NOMO-1 (cell line): ENCODE measurements at regions not wholly inside any gene's neighbourhood (a gene's known extent, or its start where the extent isn't known, plus 50 kb on each side); places are given as distances from the start of the nearest gene placed in this dataset.
A peak's percentile ranks its signal among the peaks of the same experiment; 100 is the strongest.

ENCODE experiments used
- DNase-seq, 2 experiments: peaks; one replicate each; lab custom pipeline; 2025; ENCODE audit not compliant: unreplicated experiment in 2 of 2; lab: John Stamatoyannopoulos, UW

DNA sequence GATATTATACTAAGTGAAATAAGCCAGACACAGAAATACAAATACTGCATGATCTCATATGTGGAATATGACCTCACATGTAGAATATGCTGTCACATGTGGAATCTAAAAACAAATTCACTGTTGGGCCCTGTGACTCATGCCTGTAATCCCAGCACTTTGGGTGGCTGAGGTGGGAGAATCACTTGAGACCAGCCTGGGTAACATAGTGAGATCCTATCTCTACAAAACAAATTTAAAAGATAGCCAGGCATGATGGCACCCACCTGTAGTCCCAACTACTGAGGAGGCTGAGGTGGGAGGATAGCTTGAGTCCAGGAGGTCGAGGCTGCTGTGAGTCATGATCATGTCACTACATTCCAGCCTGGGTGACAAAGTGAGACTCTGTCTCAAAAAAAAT is 160.3 kb downstream of the PTEN start:
- DNase-seq = no peak

- no peak for DNase-seq
Measured at GRCh38 chr10:88026031-88026430, 162.6 kb downstream of the PTEN start.

- DNase-seq = peak; percentile 92 to 99
Measured at GRCh38 chr10:88027570-88027969, 164.1 kb downstream of the PTEN start.

GRCh38 chr10:88028072-88028471 is 164.6 kb downstream of the PTEN start:
- peak in 1 of 2 experiments; percentile 55 for DNase-seq

- no peak for DNase-seq
Measured at GRCh38 chr10:88028654-88029053, 165.2 kb downstream of the PTEN start.

DNA sequence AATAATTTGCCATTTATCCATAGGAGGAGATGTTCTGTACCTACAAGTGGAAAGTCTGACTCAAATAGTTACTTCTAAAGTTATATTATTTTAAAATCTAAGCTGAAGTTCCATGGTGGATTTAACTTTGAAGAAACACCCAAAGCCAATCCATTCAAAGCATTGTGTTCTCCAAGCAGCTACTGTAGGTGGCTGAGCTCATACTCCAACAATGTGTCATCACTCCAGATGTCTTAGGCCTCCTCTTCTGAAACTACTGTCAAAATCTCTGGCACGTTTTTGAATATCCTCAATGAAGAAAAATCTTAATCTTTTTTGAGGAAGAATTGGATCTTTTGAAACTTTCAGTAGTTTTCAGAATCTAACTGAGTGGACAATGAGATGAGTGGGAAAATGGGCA is 169.1 kb downstream of the PTEN start:
- DNase-seq = no peak

GRCh38 chr10:88033385-88033784 is 170.0 kb downstream of the PTEN start:
- no peak for DNase-seq

DNA sequence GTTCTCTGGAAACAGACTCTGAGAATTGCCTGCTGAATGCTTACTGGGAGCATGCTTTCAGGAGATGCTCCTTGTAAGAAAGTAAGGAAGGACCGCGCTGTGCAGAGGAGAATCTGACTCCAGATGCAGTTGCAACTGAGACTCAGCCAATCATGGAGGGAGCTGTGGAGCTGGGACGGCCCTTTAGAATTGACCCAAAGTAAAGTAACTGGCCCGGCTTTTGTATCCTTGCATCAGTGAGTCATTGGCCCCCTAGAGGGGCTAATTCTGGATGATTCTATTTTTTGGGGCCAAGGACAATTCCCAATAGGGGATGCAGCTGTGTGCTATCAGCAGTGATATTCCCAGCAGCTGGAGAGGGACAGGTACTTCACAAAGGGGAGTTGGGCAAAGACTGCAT is 170.4 kb downstream of the PTEN start:
- no peak for DNase-seq

DNA sequence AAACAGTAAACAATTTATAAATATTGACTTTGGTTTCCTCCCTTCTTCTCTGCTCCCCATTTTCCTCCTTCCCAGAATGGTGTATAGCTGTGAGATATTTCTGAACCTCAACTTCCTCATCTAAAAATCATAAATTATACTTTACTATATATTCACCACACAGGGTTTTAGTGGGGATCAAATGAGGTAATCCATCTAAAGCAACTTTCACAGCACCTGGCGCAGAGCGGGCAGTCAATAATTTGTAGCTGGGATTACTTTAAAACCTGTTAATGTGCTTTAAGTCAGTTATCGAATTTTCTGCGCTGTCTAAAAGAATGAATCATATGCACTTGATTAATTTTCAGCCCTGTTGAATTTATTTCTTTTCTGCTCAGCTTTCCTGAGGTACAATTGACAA is 172.7 kb downstream of the PTEN start:
- DNase-seq = peak; percentile 19 to 55

DNA sequence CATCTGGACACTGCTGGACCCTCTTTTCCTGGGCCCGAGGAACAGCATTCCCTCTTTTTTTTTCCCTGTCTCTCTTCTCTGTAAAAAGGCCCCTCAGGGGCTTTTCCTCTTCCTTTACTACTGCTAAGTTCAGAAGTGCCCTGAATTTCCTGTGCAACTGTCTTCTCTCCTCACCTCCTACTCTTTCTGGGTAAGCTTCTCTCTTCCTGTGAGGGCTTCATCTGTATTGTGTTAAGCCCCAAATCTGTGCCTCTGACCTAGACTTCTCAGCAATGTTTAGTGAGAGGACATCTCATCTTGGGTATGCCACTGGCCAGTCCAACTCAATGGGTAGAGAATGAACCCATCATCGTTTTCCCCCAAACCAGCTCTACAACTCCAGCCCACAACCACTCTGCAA is 174.2 kb downstream of the PTEN start:
- no peak for DNase-seq

- DNase-seq = peak in 1 of 2 experiments; percentile 27
Measured at GRCh38 chr10:88038268-88038667, 174.8 kb downstream of the PTEN start.

- DNase-seq = no peak
Measured at GRCh38 chr10:88039496-88040200, 176.2 kb downstream of the PTEN start.

DNA sequence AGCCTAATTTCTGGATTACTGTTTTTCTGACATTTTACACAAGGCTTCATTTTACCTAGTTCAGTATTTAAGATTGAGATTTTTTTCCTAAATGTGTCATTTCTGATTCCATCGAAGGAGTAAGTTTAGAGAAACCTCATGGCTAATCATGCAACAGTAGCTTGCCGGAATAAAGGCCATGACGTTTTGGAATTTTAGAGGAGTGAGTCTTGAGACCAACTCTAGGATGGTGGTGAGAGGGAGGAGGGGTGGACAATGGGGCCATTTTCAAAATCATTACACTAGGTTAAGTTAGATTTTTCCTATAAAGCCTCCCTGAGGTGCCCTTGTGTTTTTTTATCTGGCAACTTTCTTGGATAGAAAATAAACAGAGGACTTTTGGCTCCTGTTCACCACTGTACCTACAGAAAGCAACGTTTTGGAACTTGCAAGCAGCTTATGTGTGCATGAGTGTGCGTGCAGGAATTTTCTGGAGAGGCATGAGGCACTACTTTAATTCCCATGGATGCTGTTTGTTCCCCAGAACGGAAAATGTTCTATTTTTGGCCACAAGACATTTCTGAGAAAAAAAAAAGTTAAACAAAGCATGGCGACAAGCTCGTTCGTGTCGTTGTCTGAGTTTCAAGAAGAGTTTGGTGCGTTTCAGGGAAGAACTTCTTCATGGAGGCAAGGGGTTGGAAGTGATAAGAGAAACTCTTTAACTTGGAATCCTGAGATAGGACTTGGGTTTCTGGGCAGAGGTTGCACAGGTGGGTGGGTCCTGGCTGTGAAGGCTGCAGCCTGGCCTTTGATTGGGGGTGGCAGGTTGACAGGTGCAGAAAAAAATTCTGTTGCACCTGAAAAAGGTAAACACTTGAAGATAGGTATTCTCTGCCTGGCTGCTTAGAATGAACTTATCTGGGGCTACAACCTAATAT is 178.1 kb downstream of the PTEN start:
- no peak for DNase-seq

GRCh38 chr10:88042160-88043100 is 179.0 kb downstream of the PTEN start:
- peak; percentile 43 to 86 for DNase-seq

DNA sequence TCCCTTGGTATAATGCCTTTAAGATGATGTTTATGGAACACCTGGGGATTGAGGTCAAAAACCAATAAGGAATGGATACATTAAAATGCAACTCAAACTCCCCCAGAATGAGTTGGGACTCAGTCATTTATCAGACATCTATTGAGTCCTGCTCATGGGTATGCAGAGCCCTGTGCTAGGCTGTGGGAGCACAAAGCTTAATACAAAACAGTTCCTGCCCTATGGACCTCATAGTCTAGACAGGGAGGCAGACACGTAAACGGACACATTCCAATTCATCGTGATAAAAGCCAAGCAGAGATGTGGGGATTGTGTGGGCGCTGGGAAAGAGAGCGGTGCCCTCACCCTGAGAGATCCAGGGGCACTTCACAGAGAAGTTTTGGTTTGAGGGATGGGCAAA is 181.7 kb downstream of the PTEN start:
- no peak for DNase-seq

GRCh38 chr10:88045656-88046415 is 182.4 kb downstream of the PTEN start:
- DNase-seq = peak; percentile 78 to 87

- no peak for DNase-seq
Measured at GRCh38 chr10:88047579-88047978, 184.2 kb downstream of the PTEN start.

DNA sequence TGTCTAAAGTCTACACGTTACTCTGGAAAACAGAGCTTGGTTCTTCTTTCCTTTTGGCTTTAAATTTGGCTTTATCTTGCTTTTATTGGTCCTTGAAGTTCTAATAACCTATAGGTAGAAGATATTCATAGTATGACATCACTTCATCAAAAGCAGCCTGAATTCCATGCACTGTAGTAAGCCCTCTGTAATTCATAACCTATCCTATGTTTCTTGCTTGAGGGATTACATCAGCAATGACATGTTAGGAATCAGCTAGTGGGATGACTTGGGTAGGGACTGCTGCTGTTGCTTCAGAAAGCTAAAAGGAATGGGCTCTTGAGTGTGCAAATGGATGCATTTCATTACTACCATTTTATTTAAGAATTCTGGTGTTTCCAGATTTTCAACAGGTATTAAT is 184.9 kb downstream of the PTEN start:
- no peak for DNase-seq

DNA sequence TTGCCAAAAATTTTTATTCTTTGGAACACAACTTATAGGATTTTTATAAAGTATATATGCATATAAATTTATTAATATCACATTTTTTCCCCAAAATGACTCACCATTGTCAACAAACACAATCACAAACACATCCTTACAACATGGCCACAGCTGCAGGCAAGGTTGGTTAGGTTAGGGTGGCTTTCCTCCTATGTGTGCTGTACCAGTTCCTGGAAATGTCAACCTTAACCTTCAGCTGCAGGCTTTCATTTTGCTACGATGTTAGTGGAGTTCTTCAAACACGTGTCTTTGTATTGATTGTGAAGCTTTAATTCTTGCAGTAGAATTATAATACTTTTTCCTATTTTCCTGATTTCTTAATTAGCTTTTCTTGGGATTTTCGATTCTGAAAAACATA is 185.8 kb downstream of the PTEN start:
- no peak for DNase-seq

GRCh38 chr10:88057720-88058119 is 194.3 kb downstream of the PTEN start:
- no peak for DNase-seq
